ENCODE measurements at regions not wholly inside any gene's neighbourhood (a gene's known extent, or its start where the extent isn't known, plus 50 kb on each side); places are given as distances from the start of the nearest gene placed in this dataset.
A peak's percentile ranks its signal among the peaks of the same experiment; 100 is the strongest.
"Not testable (repeated sequence)": the region's sequence is repeated elsewhere in the genome, so short reads cannot be mapped to it uniquely, and the experiment has no call there.

- not testable (repeated sequence) for DNase-seq (ENCODE audit: low read depth, low spot score); H3K27ac ChIP-seq
Observed at GRCh38 chr16:16770717-16771116, 391.8 kb downstream of the NPIPA7 start.

GRCh38 chr16:16774389-16774788, 395.4 kb downstream of the NPIPA7 start:
- DNase-seq (ENCODE audit: low read depth, low spot score): no peak
- H3K27ac ChIP-seq: no peak overlapping the region

GRCh38 chr16:16778332-16778731, 399.4 kb downstream of the NPIPA7 start:
- no peak overlapping the region for H3K27ac ChIP-seq
- no peak for DNase-seq (ENCODE audit: low read depth, low spot score)

- no peak for DNase-seq (ENCODE audit: low read depth, low spot score)
- H3K27ac ChIP-seq: no peak overlapping the region
Observed at GRCh38 chr16:16780588-16780987, 401.6 kb downstream of the NPIPA7 start.

GRCh38 chr16:16782153-16782552, 403.2 kb downstream of the NPIPA7 start:
- DNase-seq (ENCODE audit: low read depth, low spot score): no peak
- no peak overlapping the region for H3K27ac ChIP-seq

- no peak overlapping the region for H3K27ac ChIP-seq
- DNase-seq (ENCODE audit: low read depth, low spot score): no peak
Observed at GRCh38 chr16:16788004-16788403, 409.1 kb downstream of the NPIPA7 start.

- DNase-seq (ENCODE audit: low read depth, low spot score): no peak
- H3K27ac ChIP-seq: no peak overlapping the region
Observed at GRCh38 chr16:16790597-16790996, 411.7 kb downstream of the NPIPA7 start.

- H3K27ac ChIP-seq: no peak overlapping the region
- DNase-seq (ENCODE audit: low read depth, low spot score): no peak
Observed at GRCh38 chr16:16791051-16791450, 412.1 kb downstream of the NPIPA7 start.

GRCh38 chr16:16797239-16797638, 418.3 kb downstream of the NPIPA7 start:
- no peak for DNase-seq (ENCODE audit: low read depth, low spot score)

GRCh38 chr16:16798504-16798903, 419.6 kb downstream of the NPIPA7 start:
- no peak for DNase-seq (ENCODE audit: low read depth, low spot score)

More at GRCh38 chr16:16797239-16797638, 418.3 kb downstream of the NPIPA7 start:
- H3K27ac ChIP-seq: no peak overlapping the region

GRCh38 chr16:16805809-16806208, 426.9 kb downstream of the NPIPA7 start:
- no peak for DNase-seq (ENCODE audit: low read depth, low spot score)
- no peak overlapping the region for H3K27ac ChIP-seq

More at GRCh38 chr16:16798504-16798903, 419.6 kb downstream of the NPIPA7 start:
- H3K27ac ChIP-seq: no peak overlapping the region

- DNase-seq (ENCODE audit: low read depth, low spot score): no peak
- no peak overlapping the region for H3K27ac ChIP-seq
Observed at GRCh38 chr16:16815641-16816040, 436.7 kb downstream of the NPIPA7 start.

GRCh38 chr16:16817196-16817595, 438.3 kb downstream of the NPIPA7 start:
- no peak overlapping the region for H3K27ac ChIP-seq
- DNase-seq (ENCODE audit: low read depth, low spot score): no peak

- DNase-seq (ENCODE audit: low read depth, low spot score): no peak
- H3K27ac ChIP-seq: no peak overlapping the region
Observed at GRCh38 chr16:16821261-16821660, 442.3 kb downstream of the NPIPA7 start.

- no peak overlapping the region for H3K27ac ChIP-seq
- DNase-seq (ENCODE audit: low read depth, low spot score): no peak
Observed at GRCh38 chr16:16828913-16829398, 450.0 kb downstream of the NPIPA7 start.

GRCh38 chr16:16830401-16830800, 451.5 kb downstream of the NPIPA7 start:
- DNase-seq (ENCODE audit: low read depth, low spot score): no peak
- H3K27ac ChIP-seq: no peak overlapping the region

GRCh38 chr16:16830973-16831372, 452.0 kb downstream of the NPIPA7 start:
- no peak for DNase-seq (ENCODE audit: low read depth, low spot score)
- no peak overlapping the region for H3K27ac ChIP-seq

- DNase-seq (ENCODE audit: low read depth, low spot score): no peak
Observed at GRCh38 chr16:16833165-16833564, 454.2 kb downstream of the NPIPA7 start.

GRCh38 chr16:16850274-16850673, 471.3 kb downstream of the NPIPA7 start:
- no peak overlapping the region for H3K27ac ChIP-seq
- no peak for DNase-seq (ENCODE audit: low read depth, low spot score)

More at GRCh38 chr16:16833165-16833564, 454.2 kb downstream of the NPIPA7 start:
- no peak overlapping the region for H3K27ac ChIP-seq

- no peak overlapping the region for H3K27ac ChIP-seq
- no peak for DNase-seq (ENCODE audit: low read depth, low spot score)
Observed at GRCh38 chr16:16857012-16857411, 478.1 kb downstream of the NPIPA7 start.

- no peak overlapping the region for H3K27ac ChIP-seq
- peak; percentile 16 for DNase-seq (ENCODE audit: low read depth, low spot score)
Observed at GRCh38 chr16:16857603-16858283, 478.8 kb downstream of the NPIPA7 start.

GRCh38 chr16:16861546-16861945, 482.6 kb downstream of the NPIPA7 start:
- H3K27ac ChIP-seq: no peak overlapping the region
- DNase-seq (ENCODE audit: low read depth, low spot score): no peak

Measured in epithelial cell of prostate (primary cell).